GM18951 (cell line): ENCODE measurements at regions not wholly inside any gene's neighbourhood (a gene's known extent, or its start where the extent isn't known, plus 50 kb on each side); places are given as distances from the start of the nearest gene placed in this dataset.
"Not testable (repeated sequence)": the region's sequence is repeated elsewhere in the genome, so short reads cannot be mapped to it uniquely, and the experiment has no call there.

Experiments
- POLR2A ChIP-seq: IDR thresholded peaks from 4 replicates; pipeline ENCODE4 v1.6.1; 2011; ENCODE audit warnings: mild to moderate bottlenecking; ENCODE audit not compliant: insufficient read length, insufficient read depth; ENCODE audit errors: extremely low read depth
- in situ Hi-C: fragments of 300-500 bp; cut with MboI; formaldehyde crosslinking; loops from one replicate; pipeline ENCODE4 v1.12.0; 2022; ENCODE audit warnings: low sequenced_read_pairs, mixed read lengths, inconsistent platforms; ENCODE audit not compliant: unreplicated experiment

GRCh38 chr12:54799966-54800365 lies 54.4 kb upstream of the MUCL1 start:
- in situ Hi-C loops: not testable (repeated sequence)

- in situ Hi-C loops: no loop called here
- TF ChIP-seq POLR2A: no peak
Observed at GRCh38 chr12:54798651-54799050, 55.7 kb upstream of the MUCL1 start.

- in situ Hi-C loops: no loop called here
- no peak for TF ChIP-seq POLR2A
Observed at GRCh38 chr12:54796991-54797390, 57.3 kb upstream of the MUCL1 start.

- in situ Hi-C loops: no loop called here
- TF ChIP-seq POLR2A: no peak
Observed at GRCh38 chr12:54795644-54796043, 58.7 kb upstream of the MUCL1 start.

GRCh38 chr12:54786081-54786480 lies 68.2 kb upstream of the MUCL1 start:
- no peak for TF ChIP-seq POLR2A
- in situ Hi-C loops: no loop called here

- TF ChIP-seq POLR2A: no peak
- in situ Hi-C loops: no loop called here
Observed at GRCh38 chr12:54784115-54784514, 70.2 kb upstream of the MUCL1 start.

- in situ Hi-C loops: not testable (repeated sequence)
Observed at GRCh38 chr12:54777031-54777430, 77.3 kb upstream of the MUCL1 start.

- in situ Hi-C loops: no loop called here
- no peak for TF ChIP-seq POLR2A
Observed at GRCh38 chr12:54773593-54773992, 80.7 kb upstream of the MUCL1 start.

- in situ Hi-C loops: no loop called here
- no peak for TF ChIP-seq POLR2A
Observed at GRCh38 chr12:54765652-54766051, 88.7 kb upstream of the MUCL1 start.

GRCh38 chr12:54762390-54762789 lies 91.9 kb upstream of the MUCL1 start:
- TF ChIP-seq POLR2A: no peak
- in situ Hi-C loops: no loop called here

- no peak for TF ChIP-seq POLR2A
- in situ Hi-C loops: no loop called here
Observed at GRCh38 chr12:54759751-54760150, 94.6 kb upstream of the MUCL1 start.

- in situ Hi-C loops: no loop called here
- TF ChIP-seq POLR2A: no peak
Observed at GRCh38 chr12:54751493-54751892, 102.8 kb upstream of the MUCL1 start.

- in situ Hi-C loops: loop anchor here (10.0 kb wide), 2 partner anchors 205 to 325 kb away; no protein-coding TSS in a partner anchor
- TF ChIP-seq POLR2A: no peak
Observed at GRCh38 chr12:54749191-54749818, 101.1 kb upstream of the DCD start.

- TF ChIP-seq POLR2A: no peak
- in situ Hi-C loops: loop anchor here (10.0 kb wide), 2 partner anchors 210 to 330 kb away; no protein-coding TSS in a partner anchor
Observed at GRCh38 chr12:54744590-54744989, 96.4 kb upstream of the DCD start.

GRCh38 chr12:54740882-54741281 lies 92.7 kb upstream of the DCD start:
- in situ Hi-C loops: loop anchor here (10.0 kb wide), 2 partner anchors 214 to 334 kb away; no protein-coding TSS in a partner anchor
- TF ChIP-seq POLR2A: no peak

- in situ Hi-C loops: no loop called here
- TF ChIP-seq POLR2A: no peak
Observed at GRCh38 chr12:54736549-54736948, 88.4 kb upstream of the DCD start.
